ENCODE measurements at regions not wholly inside any gene's neighbourhood (a gene's known extent, or its start where the extent isn't known, plus 50 kb on each side); places are given as distances from the start of the nearest gene placed in this dataset.

GRCh38 chr3:106113747-106114146 lies 244.9 kb upstream of the CBLB start:
- TF ChIP-seq, protein P1, sequence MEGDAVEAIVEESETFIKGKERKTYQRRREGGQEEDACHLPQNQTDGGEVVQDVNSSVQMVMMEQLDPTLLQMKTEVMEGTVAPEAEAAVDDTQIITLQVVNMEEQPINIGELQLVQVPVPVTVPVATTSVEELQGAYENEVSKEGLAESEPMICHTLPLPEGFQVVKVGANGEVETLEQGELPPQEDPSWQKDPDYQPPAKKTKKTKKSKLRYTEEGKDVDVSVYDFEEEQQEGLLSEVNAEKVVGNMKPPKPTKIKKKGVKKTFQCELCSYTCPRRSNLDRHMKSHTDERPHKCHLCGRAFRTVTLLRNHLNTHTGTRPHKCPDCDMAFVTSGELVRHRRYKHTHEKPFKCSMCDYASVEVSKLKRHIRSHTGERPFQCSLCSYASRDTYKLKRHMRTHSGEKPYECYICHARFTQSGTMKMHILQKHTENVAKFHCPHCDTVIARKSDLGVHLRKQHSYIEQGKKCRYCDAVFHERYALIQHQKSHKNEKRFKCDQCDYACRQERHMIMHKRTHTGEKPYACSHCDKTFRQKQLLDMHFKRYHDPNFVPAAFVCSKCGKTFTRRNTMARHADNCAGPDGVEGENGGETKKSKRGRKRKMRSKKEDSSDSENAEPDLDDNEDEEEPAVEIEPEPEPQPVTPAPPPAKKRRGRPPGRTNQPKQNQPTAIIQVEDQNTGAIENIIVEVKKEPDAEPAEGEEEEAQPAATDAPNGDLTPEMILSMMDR (IDR thresholded peaks at IDR 0.05) = no peak
- Histone ChIP-seq H3K4me3 (no peak overlapping the region), H3K27ac (no peak overlapping the region)
- DNase-seq (ENCODE audit: low spot score) = no peak

DNA sequence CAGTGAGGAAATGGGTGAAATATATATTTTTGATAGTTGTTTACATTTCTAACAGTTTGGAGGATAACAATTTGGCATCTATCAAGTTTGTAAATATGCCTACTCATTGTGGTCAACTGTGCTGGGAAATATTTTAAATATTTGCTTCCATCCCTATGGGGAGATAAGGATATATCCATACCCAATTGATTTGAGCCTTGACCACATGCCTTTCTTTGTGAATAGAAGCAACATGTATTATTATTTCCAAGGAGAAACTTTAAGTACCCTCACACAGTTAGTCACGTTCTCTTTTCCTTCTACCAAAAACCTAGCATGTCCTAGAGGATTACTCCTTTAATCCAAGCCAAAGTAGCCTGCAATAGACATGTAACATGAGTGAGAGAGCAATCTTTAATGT lies 245.4 kb upstream of the CBLB start:
- TF ChIP-seq, protein P1 (IDR thresholded peaks at IDR 0.05) = no peak
- H3K4me3 ChIP-seq = no peak overlapping the region
- DNase-seq (ENCODE audit: low spot score) = no peak
- H3K27ac ChIP-seq = no peak overlapping the region

DNA sequence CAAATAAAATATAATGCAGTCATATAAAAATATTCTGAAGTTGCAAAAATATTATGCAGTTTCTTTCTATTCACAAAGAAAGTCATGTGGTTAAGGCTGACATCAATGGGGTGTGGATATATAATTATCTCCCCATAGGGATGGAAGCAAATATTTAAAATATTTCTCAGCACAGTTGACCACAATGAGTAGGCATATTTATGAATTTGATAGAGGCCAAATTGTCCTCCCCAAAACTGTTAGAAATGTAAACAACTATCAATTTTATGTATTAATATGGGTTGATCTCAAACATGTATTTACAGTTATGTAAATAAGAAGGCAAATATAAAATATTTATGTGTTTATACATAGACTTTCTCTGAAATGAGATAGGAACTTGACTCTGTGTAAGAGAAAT lies 246.0 kb upstream of the CBLB start:
- Histone ChIP-seq H3K27ac (no peak overlapping the region), H3K4me3 (no peak overlapping the region)
- TF ChIP-seq, protein P1 (IDR thresholded peaks at IDR 0.05) = no peak
- DNase-seq (ENCODE audit: low spot score) = no peak

DNA sequence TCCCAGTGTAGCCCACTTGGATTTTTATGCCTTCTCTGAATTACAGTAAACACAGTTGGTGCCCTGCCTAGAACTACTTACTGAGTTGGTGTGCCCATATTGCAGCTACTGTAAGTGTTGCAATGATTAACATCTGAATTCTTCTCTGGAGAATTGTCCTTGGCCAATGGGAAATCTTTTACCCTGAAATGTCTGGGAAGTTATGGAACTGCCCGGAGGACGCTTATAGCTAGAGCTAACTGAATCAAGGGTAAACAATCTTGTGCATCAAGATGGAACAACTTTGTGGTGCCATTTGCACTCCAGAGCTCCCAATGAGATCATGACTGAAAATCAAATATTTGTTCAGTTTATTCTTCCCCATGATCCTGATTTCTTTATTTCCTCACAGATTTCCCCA lies 246.7 kb upstream of the CBLB start:
- Histone ChIP-seq H3K4me3 (no peak overlapping the region), H3K27ac (no peak overlapping the region)
- TF ChIP-seq, protein P1 (IDR thresholded peaks at IDR 0.05) = no peak
- DNase-seq (ENCODE audit: low spot score) = no peak

DNA sequence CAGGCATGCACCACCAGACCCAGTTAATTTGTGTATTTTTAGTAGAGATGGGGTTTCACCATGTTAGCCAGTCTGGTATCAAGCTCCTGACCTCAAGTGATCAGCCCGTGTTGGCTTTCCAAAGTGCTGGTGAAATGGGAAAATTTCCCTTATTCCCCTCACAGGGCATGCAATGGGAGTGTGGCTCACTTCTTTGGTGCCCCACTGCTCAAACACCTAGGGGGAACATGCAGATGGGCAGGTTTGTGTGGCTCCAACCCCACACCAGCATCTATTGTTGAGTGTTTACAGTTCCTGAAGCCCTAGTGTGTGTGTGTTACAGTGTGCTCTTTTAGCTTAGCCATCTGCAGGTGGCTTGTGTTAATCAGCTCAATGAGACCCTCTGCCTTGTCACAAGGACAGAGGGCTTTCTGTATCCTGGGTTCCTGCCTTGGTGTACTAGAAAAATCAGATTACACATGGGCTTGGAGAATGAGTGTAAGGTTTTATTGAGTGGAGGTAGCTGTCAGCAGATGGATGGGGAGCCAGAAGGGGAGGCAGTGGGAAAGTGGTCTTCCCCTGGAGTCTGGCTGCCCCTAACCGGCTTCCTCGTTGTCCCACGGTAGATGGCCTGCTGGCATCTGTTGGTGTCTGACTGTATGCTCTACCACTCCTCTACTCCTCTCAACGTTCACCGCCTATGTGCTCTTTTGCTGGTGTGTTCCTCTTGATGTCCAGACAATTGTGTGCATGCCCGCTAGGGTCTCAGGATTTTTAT lies 248.1 kb upstream of the CBLB start:
- TF ChIP-seq, protein P1 (IDR thresholded peaks at IDR 0.05) = no peak
- H3K27ac ChIP-seq = no peak overlapping the region
- H3K4me3 ChIP-seq = no peak overlapping the region
- no peak for DNase-seq (ENCODE audit: low spot score)

- H3K4me3 ChIP-seq = no peak overlapping the region
- DNase-seq (ENCODE audit: low spot score) = no peak
- no peak overlapping the region for H3K27ac ChIP-seq
- TF ChIP-seq, protein P1 (IDR thresholded peaks at IDR 0.05) = no peak
Observed at GRCh38 chr3:106117490-106117858, 248.7 kb upstream of the CBLB start.

DNA sequence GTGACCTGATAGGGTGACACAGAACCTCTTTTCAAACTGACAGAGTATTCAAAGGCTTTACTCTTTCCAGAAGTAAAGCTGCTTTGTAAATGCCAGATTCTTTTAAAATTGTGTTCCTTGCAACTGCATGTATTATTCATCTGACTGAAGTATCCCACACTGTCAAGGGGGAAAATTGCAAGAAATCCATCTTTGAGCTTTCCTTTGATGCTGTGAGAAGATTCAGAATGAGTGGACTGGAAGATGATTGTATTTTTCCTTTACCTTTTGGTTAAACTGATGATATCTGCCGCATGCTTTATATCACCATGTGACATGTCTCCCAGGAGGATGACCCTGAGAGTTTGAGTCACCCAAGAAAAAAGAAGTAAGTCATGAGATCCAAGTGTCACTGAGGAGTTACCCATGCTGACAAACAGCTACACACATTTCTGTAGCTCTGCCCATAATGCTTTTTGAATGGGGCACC lies 250.8 kb upstream of the CBLB start:
- TF ChIP-seq, protein P1 (IDR thresholded peaks at IDR 0.05) = no peak
- Histone ChIP-seq H3K27ac (no peak overlapping the region), H3K4me3 (no peak overlapping the region)
- no peak for DNase-seq (ENCODE audit: low spot score)
